ENCODE measurements at regions not wholly inside any gene's neighbourhood (a gene's known extent, or its start where the extent isn't known, plus 50 kb on each side); places are given as distances from the start of the nearest gene placed in this dataset.
A peak's percentile ranks its signal among the peaks of the same experiment; 100 is the strongest.

GRCh38 chr17:417691-418420, 65.2 kb upstream of the RPH3AL start:
- ChIA-PET POLR2A (no interaction called here), CTCF (interaction anchor here (0.7 kb wide), 1 partner anchor 109 kb away, joined by 11 read pairs; no protein-coding TSS in a partner anchor)
- no peak for ATAC-seq
- TF ChIP-seq CTCF (IDR thresholded peaks at IDR 0.05) = no peak
- TF ChIP-seq POLR2AphosphoS5 (IDR thresholded peaks at IDR 0.05; ENCODE audit: low read depth, low read length) = no peak
- TF ChIP-seq TCF7L2 (IDR thresholded peaks at IDR 0.05; ENCODE audit: low read depth, low read length) = no peak
- no peak for TF ChIP-seq REST (IDR thresholded peaks at IDR 0.05; ENCODE audit: insufficient read depth in 1 of 2, low read depth in 2 of 2, low read length in 1 of 2)
- TF ChIP-seq SIN3A (IDR thresholded peaks at IDR 0.05; ENCODE audit: borderline replicate concordance, insufficient read depth, low read depth, low read length) = no peak
- no TSS peak for BruUV-seq (replicated peaks)
- Histone ChIP-seq H3K27me3 (ENCODE audit: control insufficient read depth, insufficient read depth, low read length) (no peaks in the 10 kb centered on the region), H3K36me3 (ENCODE audit: control insufficient read depth, insufficient read depth, low read length) (no peaks in the 10 kb centered on the region), H3K4me1 (ENCODE audit: control insufficient read depth, insufficient read depth, low read length) (no peaks in the 10 kb centered on the region), H3K4me3 (ENCODE audit: low read depth in 2 of 2, low read length in 2 of 2) (no peak overlapping the region), H3K27ac (ENCODE audit: low read length) (no peak overlapping the region), H3K9me3 (ENCODE audit: control insufficient read depth, insufficient read depth, low read depth, low read length) (no peaks in the 10 kb centered on the region)
- no peak for DNase-seq (ENCODE audit: low read depth, low spot score)
- intact Hi-C loops (cut with micrococcal nuclease; ENCODE audit: unreplicated experiment) = no loop called here
- in situ Hi-C loops (cut with HindIII; ENCODE audit: low pct_unique_long_range_greater_than_20kb, low sequenced_read_pairs) = no loop called here

- ATAC-seq = peak; percentile 46; the same call in 1 of the 2 replicates
- ChIA-PET POLR2A (no interaction called here), CTCF (no interaction called here)
- DNase-seq (ENCODE audit: low read depth, low spot score) = no peak
- Histone ChIP-seq H3K36me3 (ENCODE audit: control insufficient read depth, insufficient read depth, low read length) (no peaks in the 10 kb centered on the region), H3K27me3 (ENCODE audit: control insufficient read depth, insufficient read depth, low read length) (no peaks in the 10 kb centered on the region), H3K4me1 (ENCODE audit: control insufficient read depth, insufficient read depth, low read length) (no peaks in the 10 kb centered on the region), H3K27ac (ENCODE audit: low read length) (no peak overlapping the region), H3K4me3 (ENCODE audit: low read depth in 2 of 2, low read length in 2 of 2) (no peak overlapping the region), H3K9me3 (ENCODE audit: control insufficient read depth, insufficient read depth, low read depth, low read length) (no peaks in the 10 kb centered on the region)
- in situ Hi-C loops (cut with HindIII; ENCODE audit: low pct_unique_long_range_greater_than_20kb, low sequenced_read_pairs) (no loop called here), intact Hi-C loops (cut with micrococcal nuclease; ENCODE audit: unreplicated experiment) (no loop called here)
- no TSS peak for BruUV-seq (replicated peaks)
- TF ChIP-seq REST (IDR thresholded peaks at IDR 0.05; ENCODE audit: insufficient read depth in 1 of 2, low read depth in 2 of 2, low read length in 1 of 2) = no peak
- no peak for TF ChIP-seq SIN3A (IDR thresholded peaks at IDR 0.05; ENCODE audit: borderline replicate concordance, insufficient read depth, low read depth, low read length)
- no peak for TF ChIP-seq TCF7L2 (IDR thresholded peaks at IDR 0.05; ENCODE audit: low read depth, low read length)
- TF ChIP-seq CTCF (IDR thresholded peaks at IDR 0.05) = no peak
- TF ChIP-seq POLR2AphosphoS5 (IDR thresholded peaks at IDR 0.05; ENCODE audit: low read depth, low read length) = no peak
Measured at GRCh38 chr17:416293-417206, 63.9 kb upstream of the RPH3AL start.

Measured in Panc1 (cell line).